Left lung (tissue), 4 donors: ENCODE measurements at regions not wholly inside any gene's neighbourhood (a gene's known extent, or its start where the extent isn't known, plus 50 kb on each side); places are given as distances from the start of the nearest gene placed in this dataset.

Experiments used
- ATAC-seq: fragments of 200-7000 bp; cut with Tn5 transposase; one replicate; pipeline ENCODE4 v1.9.1; 2020; ENCODE audit warnings: moderate library complexity
- DNase-seq, 4 donors: peaks; one replicate each; pipeline ENCODE4 v3.0.0-alpha.2; 2013 to 2020
- H3K27ac ChIP-seq, 2 donors: fragments of 200-600 bp; sonication (generic) in 1 of 2; one replicate each; pipeline versions ENCODE4 v1.5.0 to v1.8.0; 2020 to 2021
- H3K27me3 ChIP-seq, 2 donors: fragments of 200-600 bp; sonication (generic) in 1 of 2; one replicate each; pipeline versions ENCODE4 v1.5.0 to v1.8.0; 2020 to 2021
- H3K36me3 ChIP-seq, 2 donors: fragments of 200-600 bp; sonication (generic) in 1 of 2; one replicate each; pipeline versions ENCODE4 v1.5.0 to v1.8.0; 2020 to 2021
- H3K4me1 ChIP-seq, 2 donors: fragments of 200-600 bp; one replicate each; pipeline ENCODE4 v1.8.0; 2021
- H3K4me3 ChIP-seq, 2 donors: fragments of 200-600 bp; sonication (generic) in 1 of 2; one replicate each; pipeline versions ENCODE4 v1.5.0 to v1.8.0; 2020 to 2021; ENCODE audit warnings: mild to moderate bottlenecking in 1 of 2
- H3K9me3 ChIP-seq, 2 donors: fragments of 200-600 bp; sonication (generic) in 1 of 2; one replicate each; pipeline versions ENCODE4 v1.5.0 to v1.8.0; 2020 to 2021
- intact Hi-C, 2 donors: fragments of 100-400 bp; cut with DNase I; formaldehyde crosslinking; loops; one replicate each; pipeline versions ENCODE4 v1.11.2 to v1.14.2; 2022
- TF ChIP-seq, protein P1 (sequence below), 2 donors: fragments of 200-600 bp; sonication (generic) in 1 of 2; IDR thresholded peaks; one replicate each; pipeline versions ENCODE4 v1.5.0 to v1.8.0; 2021; ENCODE audit warnings: antibody characterized with exemption in 2 of 2
- donor health status: DM: no; HTN: yes; CAD: no.
- donor health status: DM: no; HTN: no; CAD: no.

DNA sequence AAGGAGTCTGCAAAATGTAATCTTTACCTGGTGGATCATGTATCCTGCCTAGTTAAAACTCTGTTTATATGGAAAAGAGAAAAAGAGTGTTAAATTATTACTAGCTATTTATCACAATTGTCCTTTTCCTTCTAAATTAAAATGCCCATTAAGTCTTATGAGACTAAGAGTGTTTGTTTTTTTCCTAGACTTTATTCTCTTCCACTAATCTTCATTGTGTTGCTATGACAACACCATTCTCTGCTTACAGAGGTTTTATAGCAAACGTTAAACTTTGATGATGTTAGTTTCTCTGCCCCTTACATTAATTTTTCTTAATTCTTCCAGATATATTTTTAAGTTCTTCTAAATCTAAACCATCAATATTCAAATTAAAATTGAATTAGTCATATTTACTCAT lies 420.8 kb downstream of the TBC1D32 start:
- intact Hi-C loops = no loop called here
- TF ChIP-seq, protein P1, sequence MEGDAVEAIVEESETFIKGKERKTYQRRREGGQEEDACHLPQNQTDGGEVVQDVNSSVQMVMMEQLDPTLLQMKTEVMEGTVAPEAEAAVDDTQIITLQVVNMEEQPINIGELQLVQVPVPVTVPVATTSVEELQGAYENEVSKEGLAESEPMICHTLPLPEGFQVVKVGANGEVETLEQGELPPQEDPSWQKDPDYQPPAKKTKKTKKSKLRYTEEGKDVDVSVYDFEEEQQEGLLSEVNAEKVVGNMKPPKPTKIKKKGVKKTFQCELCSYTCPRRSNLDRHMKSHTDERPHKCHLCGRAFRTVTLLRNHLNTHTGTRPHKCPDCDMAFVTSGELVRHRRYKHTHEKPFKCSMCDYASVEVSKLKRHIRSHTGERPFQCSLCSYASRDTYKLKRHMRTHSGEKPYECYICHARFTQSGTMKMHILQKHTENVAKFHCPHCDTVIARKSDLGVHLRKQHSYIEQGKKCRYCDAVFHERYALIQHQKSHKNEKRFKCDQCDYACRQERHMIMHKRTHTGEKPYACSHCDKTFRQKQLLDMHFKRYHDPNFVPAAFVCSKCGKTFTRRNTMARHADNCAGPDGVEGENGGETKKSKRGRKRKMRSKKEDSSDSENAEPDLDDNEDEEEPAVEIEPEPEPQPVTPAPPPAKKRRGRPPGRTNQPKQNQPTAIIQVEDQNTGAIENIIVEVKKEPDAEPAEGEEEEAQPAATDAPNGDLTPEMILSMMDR (IDR thresholded peaks at IDR 0.05) = no peak
- Histone ChIP-seq H3K36me3 (no peaks in the 10 kb centered on the region), H3K9me3 (no peaks in the 10 kb centered on the region), H3K27me3 (no peaks in the 10 kb centered on the region), H3K4me3 (no peak overlapping the region), H3K4me1 (no peaks in the 10 kb centered on the region), H3K27ac (no peak overlapping the region)
- no peak for DNase-seq
- no peak for ATAC-seq

DNA sequence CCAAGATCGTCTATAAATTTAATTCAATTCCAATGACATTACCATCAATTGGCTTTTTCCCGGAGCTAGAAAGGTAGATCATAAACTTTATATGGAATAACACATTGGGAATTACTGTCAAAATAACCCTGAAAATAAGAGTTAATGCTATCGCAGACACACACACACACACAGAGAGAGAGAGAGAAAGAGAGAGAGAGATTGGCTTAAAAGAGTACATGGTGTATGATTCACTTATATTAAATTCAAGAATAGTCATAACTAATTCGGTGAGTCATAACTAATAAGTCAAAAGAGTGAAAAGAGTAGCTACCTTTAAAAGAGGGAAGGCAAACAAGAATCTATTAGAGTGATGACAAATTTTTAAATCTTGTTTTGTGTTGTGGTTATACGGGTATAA lies 425.5 kb downstream of the TBC1D32 start:
- intact Hi-C loops = no loop called here
- Histone ChIP-seq H3K27ac (no peak overlapping the region), H3K36me3 (no peaks in the 10 kb centered on the region), H3K4me1 (no peaks in the 10 kb centered on the region), H3K27me3 (no peaks in the 10 kb centered on the region), H3K9me3 (no peaks in the 10 kb centered on the region), H3K4me3 (no peak overlapping the region)
- ATAC-seq (no peak), DNase-seq (no peak)
- TF ChIP-seq, protein P1 (IDR thresholded peaks at IDR 0.05) = no peak

DNA sequence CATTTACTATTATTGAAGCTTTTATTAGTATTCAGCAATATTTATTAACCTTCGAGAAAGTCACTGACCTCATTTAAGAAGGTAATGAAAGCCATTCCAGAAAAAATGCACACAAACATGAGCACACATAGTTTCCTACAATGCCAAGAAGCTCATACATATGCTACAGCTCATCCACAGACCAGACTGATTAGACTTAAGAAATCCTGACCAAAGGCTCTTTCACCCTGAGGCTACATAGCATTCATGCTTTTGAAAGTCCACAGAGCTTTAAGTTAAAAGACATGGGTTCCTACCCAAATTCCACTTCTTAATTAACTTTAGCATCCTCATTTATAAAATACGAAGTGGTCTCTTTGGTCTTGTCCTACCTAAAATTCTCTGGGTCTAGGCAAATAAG lies 430.4 kb downstream of the TBC1D32 start:
- intact Hi-C loops = no loop called here
- TF ChIP-seq, protein P1 (IDR thresholded peaks at IDR 0.05) = no peak
- no peaks in the 10 kb centered on the region for H3K4me1 ChIP-seq
- H3K9me3 ChIP-seq = peaks cover 0 to 2% of the 10 kb centered on the region in 2 donors
- no peak overlapping the region for H3K27ac ChIP-seq
- H3K4me3 ChIP-seq = no peak overlapping the region
- H3K36me3 ChIP-seq = no peaks in the 10 kb centered on the region
- H3K27me3 ChIP-seq = no peaks in the 10 kb centered on the region
- DNase-seq (no peak), ATAC-seq (no peak)

DNA sequence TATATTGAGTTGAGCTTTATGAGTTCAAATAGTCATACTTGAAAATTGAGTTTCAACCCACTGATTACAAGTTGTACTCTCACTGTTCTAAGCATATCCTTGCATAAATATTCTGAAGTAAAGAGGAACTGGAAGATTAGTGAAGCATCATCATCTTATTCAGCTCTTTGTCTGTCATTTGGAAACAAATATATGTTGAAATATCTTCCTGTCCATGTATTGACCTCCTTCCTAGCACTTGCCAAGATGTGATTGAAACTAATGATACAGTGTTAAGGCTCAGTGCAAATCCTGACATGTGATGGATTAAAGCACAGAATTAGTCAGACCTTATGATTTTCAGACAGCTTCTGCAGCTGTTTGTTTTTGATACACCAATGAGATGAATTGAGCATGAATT lies 434.3 kb downstream of the TBC1D32 start:
- intact Hi-C loops = no loop called here
- no peak overlapping the region for H3K4me3 ChIP-seq
- no peak for ATAC-seq
- TF ChIP-seq, protein P1 (IDR thresholded peaks at IDR 0.05) = no peak
- no peaks in the 10 kb centered on the region for H3K27me3 ChIP-seq
- no peaks in the 10 kb centered on the region for H3K36me3 ChIP-seq
- no peak overlapping the region for H3K27ac ChIP-seq
- H3K9me3 ChIP-seq = peaks cover 0 to 3% of the 10 kb centered on the region in 2 donors
- H3K4me1 ChIP-seq = no peaks in the 10 kb centered on the region
- DNase-seq = no peak

DNA sequence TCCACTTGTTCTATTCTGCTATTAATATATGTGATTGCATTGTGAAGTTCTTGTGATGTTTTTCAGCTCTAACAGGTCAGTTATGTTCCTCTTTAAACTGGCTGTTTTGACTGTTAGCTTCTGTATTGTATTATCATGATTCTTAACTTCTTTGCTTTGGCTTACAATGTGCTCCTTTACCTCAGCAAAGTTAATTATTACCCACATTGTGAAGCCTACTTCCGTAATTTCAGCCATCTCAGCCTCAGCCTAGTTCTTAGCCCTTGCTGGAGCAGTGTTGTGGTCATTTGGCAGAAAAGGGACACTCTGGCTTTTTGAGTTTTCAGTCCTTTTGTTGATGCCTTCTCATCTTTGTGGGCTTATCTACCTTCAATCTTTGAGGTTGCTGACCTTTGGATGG lies 440.2 kb downstream of the TBC1D32 start:
- DNase-seq (no peak), ATAC-seq (no peak)
- intact Hi-C loops = no loop called here

More for the DNA sequence above, 440.2 kb downstream of the TBC1D32 start:
- no peak overlapping the region for H3K4me3 ChIP-seq
- no peaks in the 10 kb centered on the region for H3K36me3 ChIP-seq
- H3K9me3 ChIP-seq = peaks cover 0 to 30% of the 10 kb centered on the region in 2 donors
- TF ChIP-seq, protein P1 (IDR thresholded peaks at IDR 0.05) = no peak
- H3K27me3 ChIP-seq = no peaks in the 10 kb centered on the region
- H3K27ac ChIP-seq = no peak overlapping the region
- no peaks in the 10 kb centered on the region for H3K4me1 ChIP-seq
